WTC11 (cell line): ENCODE measurements at regions not wholly inside any gene's neighbourhood (a gene's known extent, or its start where the extent isn't known, plus 50 kb on each side); places are given as distances from the start of the nearest gene placed in this dataset.

Experiments
- AFF4 ChIP-seq: sonication (generic); formaldehyde crosslinking; IDR thresholded peaks from 2 replicates; pipeline ENCODE4 v1.8.1; 2023; ENCODE audit warnings: mild to moderate bottlenecking, missing genetic modification reagents, borderline replicate concordance
- CTCF ChIP-seq: fragments of 200-600 bp; IDR thresholded peaks from 2 replicates; pipeline ENCODE4 v1.8.0; 2022; ENCODE audit warnings: antibody characterized with exemption
- FOXP1 ChIP-seq: sonication (generic); formaldehyde crosslinking; IDR thresholded peaks from 2 replicates; pipeline ENCODE4 v1.8.0; 2022; ENCODE audit warnings: missing genetic modification reagents, mild to moderate bottlenecking, moderate library complexity, borderline replicate concordance
- NR3C1 ChIP-seq: sonication (generic); formaldehyde crosslinking; conservative IDR thresholded peaks from 2 replicates; pipeline ENCODE4 v1.8.1; 2023; ENCODE audit warnings: low read depth, mild to moderate bottlenecking, missing genetic modification reagents
- ZBTB21 ChIP-seq: sonication (generic); formaldehyde crosslinking; IDR thresholded peaks from 2 replicates; pipeline ENCODE4 v1.8.1; 2023; ENCODE audit warnings: mild to moderate bottlenecking, missing genetic modification reagents, borderline replicate concordance
- ZNF317 ChIP-seq: sonication (generic); formaldehyde crosslinking; IDR thresholded peaks from 2 replicates; pipeline ENCODE4 v1.8.1; 2023; ENCODE audit warnings: low read depth, mild to moderate bottlenecking, moderate library complexity, missing genetic modification reagents, borderline replicate concordance

- TF ChIP-seq ZNF317 (CRISPR knock-in tag) (no peak), CTCF (no peak), AFF4 (no peak), ZBTB21 (CRISPR knock-in tag) (no peak), FOXP1 (no peak), NR3C1 (CRISPR knock-in tag) (no peak)
Measured at GRCh38 chr10:130897815-130898214, 413.7 kb downstream of the TCERG1L start.
